Mesenteric fat pad (tissue), 1 donor: ENCODE measurements at regions not wholly inside any gene's neighbourhood (a gene's known extent, or its start where the extent isn't known, plus 50 kb on each side); places are given as distances from the start of the nearest gene placed in this dataset.

Source experiments
- DNase-seq: peaks from one replicate; pipeline ENCODE4 v3.0.0-alpha.2; 2020; ENCODE audit warnings: low spot score
- donor health status: DM: yes; HTN: yes; CAD: no.

DNA sequence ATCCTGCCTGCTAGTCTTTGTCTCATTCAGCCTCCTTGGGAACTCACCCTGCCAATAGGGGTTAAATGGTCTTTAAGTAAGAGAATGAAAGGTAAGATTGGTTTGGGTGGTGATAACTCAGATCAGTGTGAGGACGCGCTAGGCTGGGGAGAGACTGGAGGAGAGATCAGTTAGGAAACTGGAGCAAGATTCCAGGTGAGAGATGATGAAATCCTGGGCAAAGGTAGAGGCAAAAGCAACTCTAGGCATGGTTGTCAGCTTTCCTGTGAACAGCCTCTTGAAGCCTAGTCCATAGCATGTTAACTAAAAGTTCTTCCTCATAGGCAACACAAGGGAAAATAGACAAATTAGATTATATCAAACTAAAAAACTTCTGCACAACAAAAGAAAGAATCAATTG, 145.2 kb upstream of the ANKRD28 start:
- DNase-seq, result no peak

DNA sequence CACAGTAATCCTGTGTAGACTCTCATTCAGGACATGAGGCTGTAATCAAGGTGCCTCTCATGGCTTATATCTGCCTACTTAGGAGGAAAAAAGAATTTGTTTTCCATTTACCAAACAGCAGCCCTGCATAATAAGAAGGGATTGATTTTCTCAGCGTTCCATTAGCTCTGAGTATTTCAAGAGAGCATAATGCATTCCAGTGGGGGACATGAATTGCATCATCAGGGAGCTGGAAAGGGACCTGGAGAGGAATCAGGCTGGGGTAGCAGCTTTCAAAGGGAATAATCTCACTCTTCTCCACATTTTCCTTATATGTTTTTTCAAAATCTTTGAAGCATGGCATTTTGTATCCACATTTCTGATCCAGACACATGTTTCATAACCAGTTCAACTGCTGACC, 150.6 kb upstream of the ANKRD28 start:
- no peak for DNase-seq

DNA sequence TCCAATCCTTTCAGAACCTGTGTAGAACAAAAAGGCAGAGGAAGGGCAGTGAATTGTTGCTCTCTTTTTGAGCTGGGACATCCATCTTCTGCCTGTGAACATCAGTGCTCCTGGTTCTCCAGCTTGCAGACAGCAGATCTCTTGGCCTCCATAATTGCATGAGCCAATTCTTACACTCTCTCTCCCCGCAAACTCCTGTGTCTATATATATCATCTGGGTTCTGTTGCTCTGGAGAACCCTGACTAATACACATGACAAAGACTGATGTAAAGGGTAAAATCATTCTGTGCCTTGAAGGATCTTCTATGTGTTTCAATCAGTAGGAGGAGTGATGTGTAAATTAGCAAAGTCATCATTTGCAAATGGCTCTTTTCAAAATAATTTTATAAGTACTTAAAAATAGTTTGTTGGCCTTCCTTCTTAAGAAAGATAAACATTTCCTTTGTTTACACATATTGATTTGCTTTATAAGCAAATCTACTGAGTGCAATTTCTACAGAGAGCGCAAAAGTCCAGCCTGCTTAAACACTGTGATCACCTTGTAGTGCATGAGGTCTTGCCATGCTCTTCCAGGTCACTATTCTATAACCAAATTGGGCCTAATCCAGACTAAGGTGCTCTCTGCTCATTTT, 154.9 kb upstream of the ANKRD28 start:
- no peak for DNase-seq

DNA sequence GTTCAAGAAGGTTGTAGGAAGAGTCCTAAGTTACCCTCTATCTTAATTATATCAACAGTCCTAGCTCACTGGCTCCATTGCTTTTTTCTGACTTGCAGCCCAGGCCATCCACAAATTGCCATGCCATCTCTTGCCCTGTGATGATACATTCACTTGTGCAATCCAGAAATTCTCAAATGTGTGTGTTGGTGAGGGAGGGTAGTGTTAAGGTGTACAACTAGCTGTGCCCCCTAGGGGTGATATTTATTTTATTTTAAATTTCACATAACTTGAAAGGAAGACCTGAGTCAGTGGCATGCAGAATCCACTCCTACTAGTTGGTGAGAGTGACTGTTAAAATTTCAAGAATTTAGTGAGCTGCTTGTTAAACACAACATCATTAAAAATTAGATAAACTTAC, 156.1 kb upstream of the ANKRD28 start:
- no peak for DNase-seq

DNA sequence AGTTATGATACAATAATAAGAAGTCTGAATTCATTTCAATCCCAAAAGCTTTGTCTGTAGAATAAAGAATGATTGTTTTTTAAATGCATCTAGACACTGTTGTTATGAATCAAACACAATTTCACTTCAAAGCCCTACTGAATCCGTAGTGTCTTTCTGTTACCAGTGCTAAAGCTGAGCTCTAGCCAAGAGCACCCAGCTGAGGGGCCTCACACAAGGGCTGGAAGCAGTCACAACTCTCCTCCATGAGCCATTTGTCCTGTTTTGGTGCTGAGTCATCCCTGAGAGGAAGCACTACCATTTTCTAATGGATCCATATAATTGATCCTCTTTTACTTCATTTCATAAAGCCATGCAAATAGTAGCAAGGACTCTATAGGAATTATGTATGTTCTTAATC, 158.2 kb upstream of the ANKRD28 start:
- DNase-seq, result no peak

DNA sequence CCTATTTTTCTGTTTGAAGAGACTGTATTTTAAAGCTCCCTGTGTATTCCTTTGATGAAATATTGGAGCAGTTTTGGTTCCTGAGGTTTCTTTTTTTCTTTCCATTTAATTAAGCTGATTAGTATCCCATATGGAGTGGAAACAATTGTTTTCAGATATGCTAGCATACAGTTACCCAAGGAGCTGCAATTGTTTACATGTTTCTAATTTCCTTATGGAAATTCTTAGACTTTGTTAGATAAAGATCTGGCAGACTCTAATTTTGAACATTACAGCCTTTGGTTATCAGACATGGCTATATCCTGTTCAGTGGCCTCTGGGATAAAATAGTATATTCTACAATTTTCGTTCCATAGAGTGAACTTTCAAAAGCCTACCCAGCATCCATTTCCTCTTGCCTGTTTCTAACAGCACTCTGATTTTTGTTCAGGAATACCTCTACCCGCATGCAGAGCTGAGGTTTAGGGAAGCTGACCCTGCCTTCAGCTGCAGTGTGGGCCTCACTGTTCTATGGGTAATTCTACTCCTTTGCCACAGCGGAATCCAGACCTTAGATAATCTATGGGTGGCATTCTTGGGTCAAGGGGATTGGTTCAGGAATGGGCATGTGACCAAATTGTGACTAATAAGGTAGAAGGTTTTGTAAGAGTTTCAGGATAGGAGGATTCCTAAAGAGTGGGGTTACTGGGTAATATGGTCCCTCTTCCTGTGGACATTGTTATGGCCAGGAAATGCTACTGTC, 161.1 kb upstream of the ANKRD28 start:
- no peak for DNase-seq

DNA sequence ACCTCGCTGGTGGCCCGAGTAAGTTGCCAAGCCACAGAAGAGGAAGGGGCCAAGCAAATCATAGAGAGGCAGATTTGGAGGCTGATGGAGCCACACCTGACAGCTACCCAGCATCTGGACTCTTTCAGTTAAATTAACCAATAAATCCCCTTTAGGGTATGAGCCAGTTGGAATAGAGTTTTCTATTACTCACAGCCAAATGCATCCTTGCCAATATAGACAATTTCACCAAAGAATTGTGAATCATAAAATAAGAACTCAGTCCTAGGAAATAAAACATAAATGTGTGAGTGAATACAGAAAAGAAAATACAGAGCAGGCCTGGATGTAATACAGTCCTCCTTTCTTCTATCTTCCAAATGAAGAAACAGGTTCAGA, 161.6 kb upstream of the ANKRD28 start:
- DNase-seq, result no peak

DNA sequence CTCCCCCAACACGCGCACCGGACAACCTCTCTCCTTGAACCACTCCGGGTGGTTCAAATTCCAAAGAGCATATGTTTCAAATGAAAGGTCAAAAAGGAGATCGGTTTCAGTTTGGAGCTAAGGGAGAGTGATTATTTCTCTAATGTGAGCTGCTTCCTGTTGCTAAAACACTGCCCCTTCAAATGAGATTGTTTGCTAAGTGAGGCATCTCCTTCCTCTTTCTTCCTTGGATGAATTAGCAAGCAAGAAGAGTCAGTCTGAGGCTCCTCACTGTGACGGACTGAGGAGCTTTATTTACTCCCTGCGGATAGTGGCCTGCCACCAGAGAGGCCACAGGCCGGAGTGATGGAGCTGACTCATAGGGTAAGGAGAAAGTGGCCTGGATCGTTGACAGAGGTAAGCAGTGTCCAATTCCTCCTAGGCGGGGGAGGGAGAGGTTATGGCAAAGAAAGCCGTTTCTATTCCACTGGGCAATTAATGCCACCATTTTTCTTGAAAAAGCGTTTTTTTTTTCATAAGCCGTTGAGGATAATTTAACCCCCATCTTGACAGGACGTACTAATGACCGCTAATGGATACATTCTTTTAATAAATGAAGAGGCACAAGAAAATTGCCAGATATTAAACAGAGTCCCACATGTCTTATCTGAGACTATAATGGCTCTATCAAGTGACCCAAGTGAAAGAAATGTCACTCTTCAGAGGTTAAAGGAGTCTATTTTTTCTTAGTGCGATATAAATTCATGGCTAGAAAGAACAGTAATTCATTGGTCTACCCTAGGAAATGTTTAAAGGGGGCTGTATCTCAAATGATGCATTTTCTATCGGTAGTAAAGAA, 167.0 kb upstream of the ANKRD28 start:
- DNase-seq, result no peak

DNA sequence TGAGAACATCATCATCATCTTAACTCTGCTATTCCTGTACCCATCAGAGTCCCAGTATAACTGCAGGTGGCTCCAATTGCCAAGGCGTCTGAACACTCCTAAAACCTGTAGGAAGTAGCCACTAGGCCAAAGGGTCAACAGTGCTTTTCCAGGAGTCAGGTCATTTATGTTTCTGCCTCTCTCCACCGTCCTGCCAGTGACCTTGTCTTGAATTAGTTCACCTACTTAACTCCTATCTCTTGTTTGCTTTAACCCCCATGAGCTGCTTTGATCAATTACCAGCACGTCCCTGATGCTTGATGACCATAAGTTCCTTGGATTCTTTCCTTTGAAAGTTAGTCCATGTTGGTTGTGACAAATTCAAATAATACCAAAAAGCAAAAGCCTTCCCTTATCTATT, 169.8 kb upstream of the ANKRD28 start:
- no peak for DNase-seq

DNA sequence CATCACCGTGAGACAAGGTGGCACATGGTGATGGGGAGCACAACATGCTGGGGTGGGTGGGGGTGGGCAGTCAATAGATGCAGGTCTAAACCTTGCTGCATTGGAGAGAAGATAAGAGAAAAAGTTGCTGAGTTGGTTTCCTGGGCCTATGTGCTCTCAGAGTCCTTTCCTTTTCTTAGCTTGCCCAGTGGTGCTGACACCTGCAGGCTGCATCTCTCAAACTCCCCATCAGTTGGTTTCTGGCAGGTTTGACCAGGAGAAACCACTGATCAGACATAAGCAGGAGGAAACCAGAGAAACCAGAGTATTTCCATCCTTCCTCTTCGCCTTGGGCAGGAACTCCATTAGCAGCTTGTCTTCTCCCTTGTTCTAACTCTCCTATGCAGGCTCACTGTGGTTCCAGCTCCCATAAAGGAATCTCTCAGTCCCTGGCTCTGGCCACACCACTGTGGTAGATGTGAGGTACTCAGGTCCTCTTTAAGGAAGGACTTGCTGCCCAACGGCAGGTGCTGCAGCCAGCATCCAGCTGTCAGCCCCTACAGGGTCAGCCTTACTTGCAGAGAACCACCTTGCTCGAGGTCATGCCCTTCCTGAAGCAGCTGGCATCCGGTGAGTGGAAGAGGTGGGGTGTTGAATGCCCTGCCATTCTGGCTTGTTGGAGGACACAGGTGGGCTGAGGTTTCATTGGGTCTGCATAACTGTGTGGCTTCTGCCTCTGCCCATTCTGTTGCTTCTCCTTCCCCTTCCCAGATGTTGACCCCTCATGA, 172.3 kb upstream of the ANKRD28 start:
- DNase-seq, result no peak

DNA sequence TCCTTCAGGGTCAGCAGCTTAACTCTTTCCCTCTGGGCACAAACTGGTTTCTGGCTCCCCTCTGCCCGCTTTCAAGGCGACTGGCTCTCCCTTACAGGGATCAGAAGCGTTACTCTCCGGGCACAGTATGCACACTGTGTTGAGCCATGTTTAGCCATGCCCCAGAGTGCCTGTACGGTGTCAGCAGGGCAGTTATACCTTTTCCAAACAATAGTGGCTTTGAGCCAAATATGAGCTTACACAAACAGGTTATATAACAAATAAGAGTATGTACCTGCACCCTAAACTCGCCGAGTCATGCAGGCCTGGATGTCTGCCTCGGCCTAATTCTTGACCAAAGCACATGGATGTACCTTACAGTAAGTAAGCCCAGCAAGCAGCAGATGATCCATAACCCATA, 175.6 kb upstream of the ANKRD28 start:
- DNase-seq, result no peak

DNA sequence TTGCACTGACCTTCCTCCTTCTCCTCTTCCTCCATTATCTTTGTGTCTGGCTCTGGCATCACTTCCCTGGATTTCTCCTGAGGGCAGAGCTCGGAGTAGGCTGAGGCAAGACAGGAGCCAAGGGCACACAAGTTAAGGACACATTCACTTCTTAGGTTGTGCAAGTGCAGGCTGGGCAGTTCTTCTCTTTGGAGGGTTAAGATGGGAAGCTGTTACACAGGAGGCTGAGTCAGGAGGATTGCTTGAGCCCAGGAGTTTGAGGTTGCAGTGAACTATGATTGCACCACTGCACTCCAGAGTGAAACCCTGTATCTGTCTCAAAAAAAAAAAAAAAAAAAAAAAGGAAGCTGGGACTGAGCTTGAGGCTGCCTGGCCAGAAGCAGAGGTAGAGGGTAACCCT, 176.2 kb upstream of the ANKRD28 start:
- DNase-seq, result no peak

DNA sequence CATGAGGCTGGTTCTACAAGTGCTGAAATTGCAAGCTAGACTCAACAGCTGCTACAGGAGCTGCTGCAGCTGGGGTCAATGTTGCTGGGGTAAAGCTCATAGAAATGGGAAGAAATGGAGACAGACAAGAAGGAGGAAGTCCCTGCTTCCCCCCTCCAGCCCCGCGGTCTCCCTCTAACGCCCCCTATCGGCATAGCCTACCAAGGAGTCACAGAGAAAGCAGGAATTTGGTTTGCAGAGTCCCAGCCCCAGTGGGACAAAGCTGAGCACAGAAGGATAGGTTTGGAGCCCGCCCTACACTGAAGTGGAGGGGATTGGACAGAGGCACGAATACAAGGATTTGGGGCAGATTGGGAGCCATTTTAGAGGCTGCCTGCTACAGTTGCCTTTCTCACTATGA, 176.9 kb upstream of the ANKRD28 start:
- DNase-seq, result no peak

DNA sequence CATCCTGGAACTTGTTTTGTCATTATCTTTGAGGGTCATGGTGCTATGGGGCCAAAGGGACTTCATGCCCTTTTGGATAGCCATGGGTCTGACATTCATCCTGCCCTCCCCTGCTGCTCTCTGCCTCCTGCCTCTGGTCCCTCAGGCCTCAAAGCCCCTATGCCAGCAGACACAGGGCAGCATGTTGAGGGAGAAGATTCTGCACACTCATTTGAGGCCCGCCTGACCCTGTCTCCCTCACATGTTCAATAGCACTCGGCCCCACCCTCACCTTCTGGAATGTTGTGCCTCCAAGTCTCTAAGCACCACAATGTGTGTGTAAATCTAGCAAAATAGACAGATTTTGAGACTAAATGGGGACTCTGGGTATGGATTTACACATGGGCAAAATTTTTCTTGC, 178.7 kb upstream of the ANKRD28 start:
- no peak for DNase-seq

DNA sequence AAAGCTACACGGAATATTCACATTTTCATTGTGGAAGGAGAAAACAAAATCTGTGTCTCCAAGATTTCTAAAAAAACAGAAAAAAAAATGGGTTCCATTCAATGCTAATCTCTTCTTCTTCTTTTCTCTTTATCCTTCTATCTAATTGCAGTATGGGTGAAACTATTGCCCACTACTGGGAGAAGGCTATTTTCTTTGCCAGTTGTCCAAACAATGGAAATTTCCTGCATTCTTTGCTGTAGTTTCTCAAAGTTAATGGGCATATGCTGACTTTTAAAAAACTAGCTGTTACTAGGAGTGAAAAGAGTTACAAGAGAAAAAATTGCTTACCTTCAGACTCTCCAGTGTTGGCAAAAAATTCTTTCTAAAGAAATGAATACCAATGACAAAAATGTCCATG, 179.3 kb upstream of the ANKRD28 start:
- no peak for DNase-seq

DNA sequence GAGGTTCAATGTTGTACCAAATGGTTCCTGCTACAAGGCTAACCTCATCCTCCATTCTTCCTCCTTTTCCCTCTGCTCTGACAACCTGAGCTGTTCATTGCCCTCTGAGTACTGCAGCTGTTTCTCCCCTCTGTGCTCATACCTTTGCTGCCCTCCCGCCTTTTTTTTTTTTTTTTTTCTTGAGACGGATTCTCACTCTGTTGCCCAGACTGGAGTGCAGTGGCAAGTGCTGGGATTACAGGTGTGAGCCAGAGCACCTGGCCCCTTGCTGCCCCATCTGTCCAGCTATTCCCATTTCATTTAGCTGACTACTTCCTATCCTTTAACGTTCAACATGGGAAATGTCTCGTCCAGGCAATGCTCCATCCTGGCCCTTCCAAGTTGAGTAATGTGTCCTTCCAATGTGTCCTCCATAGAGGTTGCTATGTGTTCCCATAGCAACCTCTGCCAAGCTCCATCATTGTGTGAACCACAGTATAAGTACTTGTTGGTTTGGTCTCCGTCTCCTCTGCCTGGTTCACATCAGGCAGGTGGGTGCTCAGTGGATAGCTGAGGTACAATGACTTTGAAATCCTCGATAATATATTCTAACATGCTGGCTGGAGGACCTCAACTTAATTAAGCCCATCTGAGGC, 179.9 kb upstream of the ANKRD28 start:
- DNase-seq, result no peak

DNA sequence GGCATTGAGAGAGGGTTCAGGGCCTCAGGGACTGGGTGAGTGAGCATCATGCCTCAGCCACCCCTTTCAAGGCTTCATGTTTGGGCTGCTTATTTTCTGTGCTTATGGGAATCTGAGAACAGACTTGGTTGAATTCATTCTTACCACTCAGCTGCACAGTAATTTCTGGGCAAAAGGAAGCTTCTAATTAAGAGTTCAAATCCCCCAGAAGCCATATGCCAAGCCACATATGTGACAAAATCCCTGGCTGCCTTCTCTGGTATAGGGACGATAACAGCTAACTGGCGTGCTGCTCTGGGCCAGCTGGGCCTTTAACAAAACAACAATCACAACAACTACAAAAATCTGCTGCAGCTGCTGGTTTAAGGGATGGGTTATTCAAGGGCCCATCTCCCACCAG, 181.0 kb upstream of the ANKRD28 start:
- DNase-seq, result no peak

DNA sequence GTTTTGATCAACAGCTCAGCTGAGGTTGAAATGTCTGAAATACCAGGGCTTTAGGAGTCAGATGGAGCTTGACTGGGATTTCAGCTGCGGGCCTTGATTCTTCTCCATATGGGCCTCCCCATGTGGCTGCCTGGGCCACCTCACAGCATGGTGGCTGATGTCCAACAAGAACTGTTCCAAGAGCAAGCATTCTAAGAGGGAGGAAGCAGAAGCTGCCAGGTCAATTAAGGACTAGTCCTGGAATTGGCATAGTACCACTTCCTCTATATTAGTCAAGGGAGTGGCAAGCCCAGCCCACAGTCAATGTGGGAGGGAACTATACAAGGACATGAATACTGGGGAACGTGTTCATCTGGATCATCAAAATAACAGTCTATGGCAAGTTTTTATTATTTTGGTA, 181.7 kb upstream of the ANKRD28 start:
- DNase-seq, result no peak

DNA sequence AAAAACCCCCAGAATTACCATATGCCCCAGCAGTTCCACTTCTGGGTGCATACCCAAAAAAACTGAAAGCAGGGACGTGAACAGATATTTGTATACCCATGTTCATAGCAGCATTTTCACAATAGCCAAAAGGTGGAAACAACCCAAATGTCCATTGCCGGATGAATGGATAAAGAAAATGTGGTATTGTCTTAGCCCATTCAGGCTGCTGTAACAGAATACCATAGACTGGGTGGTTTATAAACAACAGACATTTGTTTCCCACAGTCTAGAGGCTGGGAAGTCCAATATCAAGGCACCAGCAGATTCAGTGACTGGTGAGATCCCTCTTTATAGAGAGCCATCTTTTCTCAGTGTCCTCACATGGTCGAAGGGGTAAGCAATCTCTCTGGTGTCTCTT, 182.1 kb upstream of the ANKRD28 start:
- DNase-seq, result no peak

DNA sequence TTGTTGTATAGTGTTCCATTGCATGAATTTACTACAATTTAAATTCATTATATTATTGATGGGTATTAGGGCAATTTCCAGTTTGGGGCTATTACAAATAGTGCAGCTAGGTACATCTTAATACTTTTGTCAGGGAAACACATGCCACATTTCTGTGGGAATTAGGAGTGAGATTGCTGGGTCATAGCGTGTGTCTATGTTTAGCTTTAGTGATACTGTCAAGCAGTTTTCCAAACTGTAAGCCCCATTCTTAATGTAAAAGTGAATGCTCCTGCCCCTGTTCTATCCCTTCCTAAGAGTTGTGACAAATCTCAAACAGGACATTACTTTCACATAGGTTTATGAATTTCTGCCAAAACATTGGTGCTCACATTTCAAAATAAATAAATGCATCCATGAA, 184.5 kb upstream of the ANKRD28 start:
- no peak for DNase-seq

DNA sequence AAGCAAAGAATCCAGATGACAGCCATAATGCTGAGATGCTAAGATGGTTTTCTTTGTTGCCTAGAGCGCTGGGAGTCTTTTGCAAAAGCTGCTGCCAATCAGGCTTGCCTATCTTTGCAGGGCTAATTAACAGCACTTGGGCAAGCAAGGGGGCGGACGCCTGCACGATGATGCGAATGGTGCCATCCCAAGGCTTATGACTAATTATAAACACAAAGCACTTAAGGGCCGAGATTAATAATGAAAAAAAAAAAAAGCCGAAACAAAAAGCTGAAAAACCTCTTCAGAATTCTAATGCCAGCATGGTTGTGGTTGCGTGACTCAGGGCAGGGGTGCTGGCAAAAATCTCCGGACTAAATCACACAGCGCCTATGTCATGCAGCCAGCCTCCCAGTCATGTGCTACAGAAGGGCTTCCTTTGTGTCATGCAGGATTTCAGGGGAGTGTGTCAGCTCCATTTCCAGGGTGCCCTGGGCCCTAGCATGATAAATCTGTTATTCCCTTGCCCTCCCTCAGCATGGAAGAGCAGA, 185.0 kb upstream of the ANKRD28 start:
- DNase-seq, result no peak
